Stomach (tissue), 4 donors: ENCODE measurements at regions not wholly inside any gene's neighbourhood (a gene's known extent, or its start where the extent isn't known, plus 50 kb on each side); places are given as distances from the start of the nearest gene placed in this dataset.

Experiments
- CTCF ChIP-seq, 7 experiments: fragments of 450-650 bp in 4 of 7; fragments of 200-600 bp in 3 of 7; sonication (generic) in 3 of 7; IDR thresholded peaks; one replicate each; pipeline ENCODE4 v1.5.1; 2016 to 2019; ENCODE audit warnings: antibody characterized with exemption in 7 of 7, control low read depth in 2 of 7, mild to moderate bottlenecking in 1 of 7
- EP300 ChIP-seq: sonication (generic); formaldehyde crosslinking; IDR thresholded peaks from one replicate; pipeline ENCODE4 v1.6.1; 2017; ENCODE audit warnings: antibody characterized with exemption
- POLR2A ChIP-seq, 4 donors: fragments of 450-650 bp; IDR thresholded peaks; one replicate each; pipeline ENCODE4 v1.6.1; 2016; ENCODE audit warnings: antibody characterized with exemption in 4 of 4, control low read depth in 2 of 4, mild to moderate bottlenecking in 1 of 4, moderate library complexity in 1 of 4

DNA sequence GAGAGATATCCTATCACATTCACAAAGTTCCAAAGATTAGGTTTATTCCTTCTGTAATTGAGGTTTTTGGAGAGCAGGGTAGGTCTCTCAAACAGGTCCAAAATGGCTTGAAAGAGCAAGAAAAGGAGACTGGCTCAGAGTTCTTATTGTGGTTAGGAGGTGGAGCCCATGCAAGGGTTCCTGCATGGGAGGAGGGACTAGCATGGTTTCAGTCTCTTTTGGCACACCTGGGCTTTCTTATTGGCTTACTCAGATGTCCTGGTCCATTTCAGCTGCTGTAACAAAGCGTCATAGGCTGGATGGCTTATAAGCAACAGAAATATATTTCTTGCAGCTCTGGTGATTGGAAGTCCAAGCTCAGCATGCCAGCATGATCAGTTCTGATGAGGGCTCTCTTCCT, 493.1 kb downstream of the REEP3 start:
- TF ChIP-seq CTCF (IDR thresholded peaks at IDR 0.05) (no peak), POLR2A (IDR thresholded peaks at IDR 0.05) (no peak), EP300 (no peak)
